Adrenal gland (tissue), 9 donors: ENCODE measurements at regions not wholly inside any gene's neighbourhood (a gene's known extent, or its start where the extent isn't known, plus 50 kb on each side); places are given as distances from the start of the nearest gene placed in this dataset.

Experiments used
- DNase-seq, 7 donors: peaks; one replicate each; pipeline ENCODE4 v3.0.0-alpha.2; 2019 to 2020
- H3K27ac ChIP-seq, 5 donors: fragments of 200-600 bp; sonication (generic) in 4 of 5; 1 replicate in 3 of 5; 2 replicates in 2 of 5; pipeline versions ENCODE4 v1.5.1 to v1.8.0; 2016 to 2020; ENCODE audit warnings: mild to moderate bottlenecking in 1 of 5
- H3K27me3 ChIP-seq: fragments of 200-600 bp; 2 replicates; pipeline ENCODE4 v1.8.0; 2021
- H3K36me3 ChIP-seq, 2 donors: fragments of 200-600 bp; replicated peaks in 1 of 2; 1 replicate in 1 of 2; 2 replicates in 1 of 2; pipeline versions ENCODE4 v1.5.1 to v1.8.0; 2018 to 2022
- H3K4me1 ChIP-seq, 2 donors: fragments of 200-600 bp; replicated peaks in 1 of 2; 1 replicate in 1 of 2; 2 replicates in 1 of 2; pipeline versions ENCODE4 v1.5.1 to v1.8.0; 2018 to 2021
- H3K4me3 ChIP-seq, 4 donors: fragments of 200-600 bp; sonication (generic) in 3 of 4; one replicate each; pipeline ENCODE4 v1.5.1; 2016 to 2018
- H3K9me3 ChIP-seq, 3 donors: fragments of 200-600 bp; sonication (generic) in 1 of 3; replicated peaks in 1 of 3; 1 replicate in 2 of 3; 2 replicates in 1 of 3; pipeline versions ENCODE4 v1.5.1 to v1.8.0; 2016 to 2021
- CTCF ChIP-seq, 6 experiments: fragments of 450-650 bp in 4 of 6; fragments of 200-600 bp in 2 of 6; sonication (generic) in 1 of 6; IDR thresholded peaks; 1 replicate in 5 of 6; 2 replicates in 1 of 6; pipeline versions ENCODE4 v1.5.1 to v1.8.0; 2016 to 2021; ENCODE audit warnings: antibody characterized with exemption in 6 of 6, mild to moderate bottlenecking in 2 of 6, moderate library complexity in 1 of 6
- POLR2A ChIP-seq, 2 donors: fragments of 450-650 bp; IDR thresholded peaks; one replicate each; pipeline ENCODE4 v1.6.1; 2017; ENCODE audit warnings: antibody characterized with exemption in 2 of 2, mild to moderate bottlenecking in 2 of 2, moderate library complexity in 1 of 2
- WGBS, 4 donors: extraction: QIAGEN DNeasy Blood & Tissue Kit in 2 of 4; methylation state at CpG; one replicate each; pipeline versions ENCODE4 v1.1.5 to v1.1.7; 2013 to 2017; 5-methylcytosine and 5-hydroxymethylcytosine counted together
- intact Hi-C, 2 donors: fragments of 100-400 bp; cut with DNase I; formaldehyde crosslinking; loops; one replicate each; pipeline versions ENCODE4 v1.14.1 to v1.15.0; 2022 to 2023
- donor health status: healthy with polysubstance abuse.
- donor health status: Bipolar disorder and iron deficiency.
- donor health status: DM: yes; HTN: yes; CAD: no.
- donor health status: DM: no; HTN: no; CAD: no.
- donor health status: DM: no; HTN: no; CAD: no.

GRCh38 chr5:93107141-93107540 is 473.9 kb downstream of the NR2F1-AS1 start:
- Histone ChIP-seq H3K27ac (no peak overlapping the region), H3K27me3 (no peaks in the 10 kb centered on the region), H3K4me1 (peaks cover 0 to 6% of the 10 kb centered on the region in 2 donors), H3K36me3 (no peaks in the 10 kb centered on the region), H3K9me3 (no peaks in the 10 kb centered on the region), H3K4me3 (no peak overlapping the region)
- DNase-seq: no peak
- TF ChIP-seq CTCF (IDR thresholded peaks at IDR 0.05) (no peak), POLR2A (IDR thresholded peaks at IDR 0.05) (no peak)
- intact Hi-C loops: no loop called here
- WGBS, 4 donors: 43 to 59% (median 50%) methylated on average over 1 of the region's 1 CpG

- H3K36me3 ChIP-seq: no peaks in the 10 kb centered on the region
- no peak for DNase-seq
- H3K27ac ChIP-seq: no peak overlapping the region
- no peak overlapping the region for H3K4me3 ChIP-seq
- H3K9me3 ChIP-seq: no peaks in the 10 kb centered on the region
- WGBS, 4 donors: 81 to 99% (median 98%) methylated on average over 2 of the region's 2 CpGs
- H3K4me1 ChIP-seq: no peaks in the 10 kb centered on the region
- H3K27me3 ChIP-seq: no peaks in the 10 kb centered on the region
- intact Hi-C loops: no loop called here
- TF ChIP-seq CTCF (IDR thresholded peaks at IDR 0.05) (no peak), POLR2A (IDR thresholded peaks at IDR 0.05) (no peak)
These were observed 479.4 kb downstream of the NR2F1-AS1 start for GRCh38 chr5:93101661-93102060.

GRCh38 chr5:93100976-93101375 is 480.0 kb downstream of the NR2F1-AS1 start:
- no peaks in the 10 kb centered on the region for H3K4me1 ChIP-seq
- H3K27me3 ChIP-seq: no peaks in the 10 kb centered on the region
- H3K36me3 ChIP-seq: no peaks in the 10 kb centered on the region
- H3K4me3 ChIP-seq: no peak overlapping the region
- H3K9me3 ChIP-seq: no peaks in the 10 kb centered on the region
- DNase-seq: no peak
- no peak overlapping the region for H3K27ac ChIP-seq
- intact Hi-C loops: no loop called here
- TF ChIP-seq POLR2A (IDR thresholded peaks at IDR 0.05) (no peak), CTCF (IDR thresholded peaks at IDR 0.05) (no peak)

GRCh38 chr5:93100428-93100827 is 480.6 kb downstream of the NR2F1-AS1 start:
- Histone ChIP-seq H3K27ac (no peak overlapping the region), H3K4me3 (no peak overlapping the region), H3K4me1 (no peaks in the 10 kb centered on the region), H3K36me3 (no peaks in the 10 kb centered on the region), H3K9me3 (no peaks in the 10 kb centered on the region), H3K27me3 (no peaks in the 10 kb centered on the region)
- DNase-seq: no peak
- intact Hi-C loops: no loop called here
- TF ChIP-seq CTCF (IDR thresholded peaks at IDR 0.05) (no peak), POLR2A (IDR thresholded peaks at IDR 0.05) (no peak)
